GM19025 (cell line): ENCODE measurements at regions not wholly inside any gene's neighbourhood (a gene's known extent, or its start where the extent isn't known, plus 50 kb on each side); places are given as distances from the start of the nearest gene placed in this dataset.

Experiments used
- ATAC-seq: cut with Tn5 transposase; IDR thresholded peaks from one replicate; pipeline ENCODE4 v1.9.1; 2021; ENCODE audit warnings: mild to moderate bottlenecking, low read depth, moderate library complexity; ENCODE audit not compliant: unreplicated experiment

- no peak for ATAC-seq
Observed at GRCh38 chr1:59044535-59045121, 252.3 kb upstream of the FGGY start.

- ATAC-seq, result no peak
Observed at GRCh38 chr1:59045137-59045536, 251.8 kb upstream of the FGGY start.

DNA sequence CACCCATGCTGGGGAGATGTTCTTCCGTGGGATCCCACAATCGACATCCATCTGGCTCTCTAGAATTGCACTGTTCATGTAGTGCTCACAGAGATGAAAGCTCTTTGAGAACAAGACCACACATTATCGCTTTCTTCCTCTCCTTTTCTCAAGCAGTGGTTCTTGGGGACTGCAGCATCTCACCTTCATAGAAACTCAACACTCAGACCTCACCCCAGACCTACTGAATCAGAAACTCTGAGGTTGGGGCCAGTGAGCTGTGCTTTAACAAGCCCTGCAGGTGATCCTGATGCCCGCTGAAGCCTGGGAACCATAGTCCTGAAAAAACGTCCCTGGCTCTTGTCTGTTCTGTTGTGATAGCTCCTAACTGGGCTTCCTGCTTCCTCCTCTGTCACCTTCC lies 251.3 kb upstream of the FGGY start:
- ATAC-seq, result no peak

DNA sequence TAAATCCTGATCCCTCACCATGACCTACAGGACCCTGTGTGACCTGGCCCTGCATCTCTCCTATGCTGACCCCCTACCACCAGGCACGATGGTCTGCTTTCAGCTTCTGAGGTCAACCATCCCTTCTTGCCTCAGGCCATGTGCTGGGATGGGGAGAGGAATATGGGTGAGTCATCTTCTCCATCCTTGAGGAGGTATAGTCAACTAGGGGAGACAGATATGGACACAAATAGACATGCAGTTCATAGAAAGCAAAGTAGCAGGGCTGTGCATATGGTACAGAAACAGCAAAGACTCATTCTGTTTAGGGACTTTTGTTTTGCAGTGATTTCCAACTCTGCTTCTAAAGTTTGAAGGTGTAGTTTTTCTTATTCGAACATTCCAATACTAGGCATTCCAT lies 250.8 kb upstream of the FGGY start:
- no peak for ATAC-seq

DNA sequence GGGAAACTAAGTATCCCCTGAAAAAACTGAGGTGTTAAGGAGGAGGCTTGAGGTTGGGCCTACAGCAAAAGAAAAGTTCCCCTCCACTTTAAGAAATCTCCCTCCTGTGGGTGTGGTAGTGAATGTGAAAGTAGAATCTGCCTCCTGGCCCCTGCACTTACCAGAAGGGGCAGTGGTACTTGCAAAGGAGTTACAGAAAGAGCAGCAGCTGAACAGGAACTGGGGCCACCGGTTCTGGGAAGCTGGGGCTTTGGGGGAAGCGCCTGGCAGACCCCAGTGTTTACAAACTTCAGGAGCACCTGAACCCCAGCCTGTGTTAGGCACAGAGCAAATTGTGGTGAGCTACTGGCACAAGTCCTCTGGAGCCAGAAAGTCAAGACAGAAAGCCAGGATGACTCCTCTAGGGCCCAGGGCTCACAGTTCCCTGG lies 250.2 kb upstream of the FGGY start:
- peak; percentile 86 for ATAC-seq

GRCh38 chr1:59051007-59051406 lies 245.9 kb upstream of the FGGY start:
- no peak for ATAC-seq

GRCh38 chr1:59052166-59052590 lies 244.7 kb upstream of the FGGY start:
- no peak for ATAC-seq

- no peak for ATAC-seq
Observed at GRCh38 chr1:59054172-59054571, 242.7 kb upstream of the FGGY start.

GRCh38 chr1:59055908-59056719 lies 240.8 kb upstream of the FGGY start:
- no peak for ATAC-seq

DNA sequence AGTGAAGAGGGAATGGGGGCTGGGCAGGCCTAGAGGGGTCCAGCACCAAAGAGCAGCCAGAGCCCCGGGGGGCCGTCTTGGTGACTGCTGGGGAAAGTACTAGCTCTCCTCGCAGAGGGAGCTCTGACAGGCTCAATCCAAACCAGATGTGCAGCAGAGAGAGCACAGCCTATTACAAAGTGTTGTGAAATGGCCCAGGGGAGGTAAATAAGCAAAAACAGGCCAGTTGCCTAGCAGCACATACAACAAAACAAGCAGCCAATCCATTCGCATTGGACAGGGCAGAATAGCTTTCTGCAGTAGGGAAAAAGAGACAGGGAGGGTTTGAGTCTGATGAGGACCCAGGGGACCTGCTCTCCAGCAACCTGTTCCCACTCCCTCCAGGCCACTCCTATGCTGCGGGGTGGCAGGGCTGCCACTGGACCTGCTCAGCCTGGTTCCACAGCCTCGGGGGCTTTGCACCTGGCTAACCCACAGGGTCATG lies 239.6 kb upstream of the FGGY start:
- no peak for ATAC-seq

DNA sequence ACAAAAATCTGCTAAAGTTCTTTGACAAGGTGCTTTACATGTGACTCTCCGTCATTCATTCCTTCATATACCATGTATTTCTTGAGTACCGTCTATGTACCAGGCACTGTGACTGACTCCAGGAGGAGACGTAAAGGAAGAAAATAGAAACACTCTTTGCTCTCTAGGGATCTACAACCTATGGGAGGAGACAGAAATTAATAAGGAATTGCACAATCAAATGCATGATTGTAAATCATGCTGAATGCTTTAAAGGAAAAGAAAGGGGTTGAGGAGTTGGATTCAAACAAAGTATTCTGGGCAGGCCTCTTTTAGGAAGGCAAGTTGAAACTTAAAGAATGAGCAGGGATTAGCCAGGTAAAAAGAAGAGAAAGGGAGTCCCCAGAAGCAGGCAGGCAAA lies 239.1 kb upstream of the FGGY start:
- no peak for ATAC-seq

- ATAC-seq, result no peak
Observed at GRCh38 chr1:59058665-59059439, 238.0 kb upstream of the FGGY start.

DNA sequence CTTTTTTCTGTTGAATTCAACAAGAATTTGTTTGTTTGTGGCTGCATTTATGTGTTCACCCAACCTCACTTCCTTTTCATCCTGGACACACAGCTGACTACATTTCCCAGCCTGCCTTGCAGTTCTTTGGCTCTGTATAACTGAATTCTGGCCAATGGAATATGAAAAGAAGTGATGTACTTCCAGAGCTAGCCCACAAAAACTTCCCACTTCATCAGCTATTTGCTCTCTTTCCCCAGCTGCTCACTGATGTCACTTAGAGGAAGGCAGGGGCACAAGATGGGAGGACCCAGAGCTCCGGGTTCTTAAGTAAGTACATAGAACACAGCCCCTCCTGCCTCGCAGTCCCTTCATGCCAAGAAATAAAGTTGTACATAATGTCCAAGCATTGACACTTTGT lies 235.0 kb upstream of the FGGY start:
- ATAC-seq, result no peak

- ATAC-seq, result no peak
Observed at GRCh38 chr1:59062743-59063142, 234.2 kb upstream of the FGGY start.

- no peak for ATAC-seq
Observed at GRCh38 chr1:59063501-59063900, 233.4 kb upstream of the FGGY start.

- no peak for ATAC-seq
Observed at GRCh38 chr1:59064592-59064991, 232.3 kb upstream of the FGGY start.

- no peak for ATAC-seq
Observed at GRCh38 chr1:59066236-59066635, 230.7 kb upstream of the FGGY start.

- no peak for ATAC-seq
Observed at GRCh38 chr1:59070610-59071009, 226.3 kb upstream of the FGGY start.

DNA sequence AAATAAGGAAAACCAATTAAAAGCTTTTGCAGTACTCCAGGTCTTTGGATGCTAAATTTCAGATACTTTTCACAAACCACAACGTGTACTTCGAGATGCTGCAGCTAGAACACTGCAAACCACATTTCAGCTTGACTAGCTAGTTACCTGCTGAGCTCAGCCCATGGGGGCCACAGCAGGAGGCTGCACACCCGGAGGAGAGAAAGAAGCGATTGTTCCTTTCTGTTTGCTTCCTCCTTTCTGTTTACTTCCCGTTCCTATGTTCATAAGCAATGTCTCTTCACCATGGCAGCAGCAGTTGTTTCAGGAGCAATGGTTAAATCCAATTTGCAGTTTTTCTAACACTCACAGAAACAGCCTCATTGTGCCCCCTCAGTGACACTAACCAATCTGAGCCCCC lies 225.6 kb upstream of the FGGY start:
- no peak for ATAC-seq

DNA sequence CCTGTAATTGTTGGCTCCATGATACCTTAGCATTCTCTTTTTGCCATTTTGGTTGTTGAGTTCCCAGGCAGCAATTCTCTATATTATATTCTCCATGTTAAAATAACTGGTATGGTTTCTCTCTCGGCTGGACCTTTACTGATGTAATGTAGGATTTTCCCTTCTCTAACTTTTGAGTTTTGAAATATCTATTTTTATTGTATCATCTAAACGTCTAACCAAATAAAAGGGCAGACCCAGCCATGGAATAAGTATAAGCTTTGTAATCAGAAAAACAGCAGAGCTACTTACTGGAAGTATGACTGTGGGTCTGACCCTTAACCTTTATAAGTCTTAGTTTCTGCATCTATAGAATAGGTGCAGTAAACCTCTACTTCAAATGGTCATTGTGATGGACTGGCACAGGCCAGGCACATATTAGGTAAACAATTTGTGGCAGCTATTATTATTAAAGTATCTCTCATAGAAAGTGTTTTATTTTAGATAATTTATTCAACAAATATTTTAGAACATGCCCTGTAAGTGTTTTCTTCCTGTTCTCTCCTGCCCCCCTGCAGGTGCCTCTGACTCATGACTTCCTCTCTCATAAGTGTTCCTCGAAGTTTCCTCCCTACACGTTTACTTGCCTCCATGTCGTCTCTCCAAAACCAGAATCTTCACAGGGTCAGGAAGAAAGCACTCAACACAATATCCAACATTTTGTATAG lies 224.9 kb upstream of the FGGY start:
- no peak for ATAC-seq

DNA sequence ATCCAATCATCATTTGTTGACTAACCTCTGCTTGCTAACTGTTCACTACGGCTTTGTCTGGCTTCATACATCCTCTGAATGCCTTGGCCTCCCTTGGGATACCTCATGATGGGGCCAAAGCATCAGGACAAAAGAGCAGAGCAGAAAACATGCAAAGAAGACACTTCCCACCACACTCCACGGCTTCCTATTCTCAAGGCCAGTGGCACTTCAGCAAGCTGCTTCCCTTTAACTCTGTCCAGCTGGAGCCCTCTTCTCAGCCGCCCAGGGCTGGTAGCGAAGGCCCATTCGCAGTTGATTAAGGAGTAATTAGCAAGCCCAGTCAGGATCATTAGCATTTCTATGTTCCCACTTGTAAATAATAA lies 224.3 kb upstream of the FGGY start:
- no peak for ATAC-seq
